Activated CD8-positive, alpha-beta memory T cell treated with anti-CD3 and anti-CD28 coated beads for 24 hours (primary cell): ENCODE measurements at regions not wholly inside any gene's neighbourhood (a gene's known extent, or its start where the extent isn't known, plus 50 kb on each side); places are given as distances from the start of the nearest gene placed in this dataset.

Experiments used
- DNase-seq: peaks from one replicate; pipeline ENCODE4 v3.0.0-alpha.2; 2020

DNA sequence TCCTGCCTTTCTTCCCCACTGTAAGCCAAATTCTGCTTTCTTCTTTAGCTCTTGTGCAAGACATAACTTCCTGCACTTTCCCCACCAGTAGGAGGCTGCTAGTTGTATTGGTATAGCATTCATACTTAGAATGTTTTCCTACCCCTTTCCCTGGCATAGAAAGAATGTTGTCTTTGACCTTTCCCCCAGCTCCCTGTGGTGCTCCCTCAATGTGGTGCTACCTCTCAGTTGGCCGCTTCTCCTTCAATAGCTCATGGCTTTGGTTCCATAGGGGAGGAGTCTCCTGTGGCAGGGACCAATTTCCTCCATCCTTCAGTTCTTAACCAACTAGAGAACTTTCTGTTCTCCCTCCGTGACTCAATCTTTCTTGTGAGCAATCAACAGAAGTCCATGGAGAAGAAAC lies 67.5 kb upstream of the AKAP13 start:
- DNase-seq = no peak

DNA sequence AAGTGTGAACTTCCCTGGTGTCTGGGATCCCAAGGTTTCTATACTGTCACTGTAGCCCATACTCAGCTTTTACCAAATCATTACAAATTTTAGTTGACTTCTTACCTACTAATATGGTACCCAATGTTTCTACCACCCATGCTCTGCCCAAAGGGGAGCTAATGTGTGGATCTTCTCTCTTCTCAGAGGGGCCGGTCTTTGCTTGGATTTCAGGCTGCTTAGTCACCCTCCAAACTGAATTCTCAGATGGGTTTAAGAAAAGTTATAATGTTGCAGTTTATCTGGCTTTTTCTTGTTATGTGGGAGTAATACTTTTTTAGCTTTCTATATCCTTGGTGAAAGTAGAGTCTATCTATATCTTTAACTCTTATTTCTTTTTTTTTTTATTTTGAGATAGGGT lies 67.1 kb upstream of the AKAP13 start:
- no peak for DNase-seq

DNA sequence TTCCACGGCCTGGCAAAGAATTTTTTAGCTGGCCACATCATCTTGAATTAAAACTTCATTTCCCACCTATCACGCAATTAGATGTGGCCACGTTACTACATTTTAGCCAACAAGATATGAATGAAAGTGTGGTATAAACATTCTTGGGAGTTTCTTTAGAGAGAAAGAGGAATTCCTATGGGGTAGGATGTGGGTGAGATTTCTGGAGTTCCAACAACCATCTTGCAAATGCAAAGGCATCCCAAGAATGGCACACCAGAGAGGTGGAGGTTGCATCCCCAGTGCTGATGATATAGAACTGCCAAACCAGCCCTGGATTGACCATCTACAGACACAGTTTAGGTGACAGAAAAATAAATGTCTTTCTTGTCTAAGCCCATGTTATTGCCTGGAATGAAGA lies 66.3 kb upstream of the AKAP13 start:
- DNase-seq = no peak

DNA sequence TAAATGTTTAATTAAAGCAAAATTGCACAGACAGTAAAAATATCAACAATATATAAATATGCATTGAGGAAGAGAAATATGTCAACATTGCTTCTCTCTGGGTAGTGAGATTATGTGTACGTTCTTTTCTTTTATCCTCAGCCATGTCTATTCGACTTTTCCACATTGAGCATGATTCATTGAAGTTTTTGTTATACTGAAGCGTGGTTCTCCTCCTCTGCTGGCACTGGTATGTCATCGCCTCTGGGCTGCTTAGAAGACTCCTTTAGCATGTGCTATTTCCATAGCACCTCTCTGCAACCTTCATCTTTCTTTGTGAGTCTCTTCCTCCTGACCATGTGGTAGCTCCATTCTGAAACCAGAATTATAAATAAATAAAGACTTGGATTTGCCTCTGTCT lies 65.8 kb upstream of the AKAP13 start:
- no peak for DNase-seq

DNA sequence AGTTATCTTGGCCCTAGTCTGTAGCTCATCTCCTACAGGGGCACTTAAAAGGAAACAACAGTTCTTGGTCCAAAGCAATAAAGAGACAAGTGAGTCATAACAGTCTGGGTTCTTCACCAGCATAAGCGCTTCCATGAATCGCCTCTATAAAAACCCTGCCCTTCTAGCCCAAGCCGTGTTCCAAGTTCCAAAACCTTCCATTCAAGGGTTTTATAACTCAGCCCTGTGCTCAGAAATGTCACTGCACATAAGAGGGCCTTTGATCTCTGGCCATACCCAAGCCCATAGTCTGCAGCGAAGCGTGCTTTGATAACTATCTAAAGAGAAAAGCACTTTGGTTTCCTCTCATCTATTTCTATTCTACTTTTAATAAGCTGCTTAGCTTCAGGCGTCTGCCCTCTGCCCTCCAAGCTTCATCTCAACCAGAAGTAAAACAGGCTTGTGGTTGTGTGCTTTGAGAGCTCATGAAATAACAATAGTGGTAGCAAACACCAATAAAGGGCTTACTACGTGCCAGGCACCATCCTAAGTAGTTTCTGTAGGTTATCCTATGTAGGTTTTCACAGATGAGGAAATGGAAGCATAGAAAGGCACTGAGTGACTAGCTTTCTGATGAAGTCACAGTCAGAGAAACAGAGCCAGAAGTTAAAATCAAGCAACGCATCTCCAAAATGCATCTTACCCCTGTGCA lies 64.0 kb upstream of the AKAP13 start:
- DNase-seq = no peak

DNA sequence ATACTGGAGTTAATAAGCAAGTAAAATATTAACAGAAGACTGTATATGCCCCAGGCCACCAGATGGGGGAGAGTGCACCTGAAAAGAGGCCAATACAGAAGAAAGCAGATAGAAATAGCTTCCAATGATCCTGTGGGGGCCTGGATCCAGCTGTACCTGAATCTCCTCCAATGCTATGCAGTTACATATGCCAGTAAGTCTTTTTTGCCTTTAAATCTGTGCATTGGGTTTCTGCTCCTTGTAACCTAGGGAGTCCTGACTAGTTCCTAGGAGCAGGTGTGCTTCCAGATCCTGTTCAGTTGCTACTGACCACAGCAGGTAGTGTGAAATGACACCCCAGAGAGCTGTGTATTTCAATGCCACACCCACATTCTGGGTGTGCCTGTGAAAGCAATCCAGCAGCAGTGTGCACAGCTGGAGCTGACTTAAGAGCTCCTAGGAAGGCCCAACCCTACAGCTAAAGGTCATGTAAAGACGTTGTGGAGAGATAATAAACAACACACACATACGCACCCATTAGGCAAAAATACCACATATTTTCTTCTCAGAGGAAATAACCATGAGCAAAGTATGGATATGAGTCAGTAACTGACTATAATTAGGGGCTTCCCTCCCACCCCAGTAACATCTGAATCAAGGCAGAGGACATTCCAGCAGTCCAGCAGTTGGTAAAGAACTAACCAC lies 62.2 kb upstream of the AKAP13 start:
- DNase-seq = no peak

DNA sequence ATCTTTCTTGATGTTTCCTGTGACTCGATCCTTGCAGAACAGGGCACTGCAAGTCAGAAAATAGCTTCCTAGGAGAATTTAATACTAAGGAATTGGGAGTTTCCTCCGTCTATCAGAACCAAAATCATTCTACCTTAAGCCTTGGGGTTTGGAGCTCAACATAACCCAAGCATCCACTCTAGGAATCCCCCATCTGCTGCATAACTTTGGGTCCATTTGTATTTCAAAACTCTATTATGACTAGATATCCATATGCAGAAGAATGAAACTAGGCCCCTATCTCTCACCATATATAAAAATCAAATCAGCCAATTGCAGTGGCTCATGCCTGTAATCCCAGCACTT lies 61.7 kb upstream of the AKAP13 start:
- DNase-seq = no peak

DNA sequence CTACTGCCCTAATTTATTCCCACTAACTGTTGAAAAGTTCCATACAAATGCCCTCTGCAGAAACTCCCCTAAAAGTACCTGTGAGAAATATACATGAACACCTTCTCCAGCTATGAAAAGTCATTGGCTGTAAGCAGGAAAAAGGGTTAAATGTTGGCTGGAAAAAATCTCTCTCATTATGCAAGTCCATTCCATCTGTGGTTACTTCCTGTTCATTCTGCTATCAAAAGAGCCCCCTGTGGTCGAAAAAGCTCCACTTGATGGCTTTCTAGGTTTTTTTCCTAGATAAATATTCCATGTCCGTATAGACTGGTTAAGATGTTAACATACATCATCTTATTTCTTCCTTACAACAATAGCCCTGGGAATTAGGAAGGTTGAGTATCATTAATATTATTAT lies 56.2 kb upstream of the AKAP13 start:
- DNase-seq = no peak

DNA sequence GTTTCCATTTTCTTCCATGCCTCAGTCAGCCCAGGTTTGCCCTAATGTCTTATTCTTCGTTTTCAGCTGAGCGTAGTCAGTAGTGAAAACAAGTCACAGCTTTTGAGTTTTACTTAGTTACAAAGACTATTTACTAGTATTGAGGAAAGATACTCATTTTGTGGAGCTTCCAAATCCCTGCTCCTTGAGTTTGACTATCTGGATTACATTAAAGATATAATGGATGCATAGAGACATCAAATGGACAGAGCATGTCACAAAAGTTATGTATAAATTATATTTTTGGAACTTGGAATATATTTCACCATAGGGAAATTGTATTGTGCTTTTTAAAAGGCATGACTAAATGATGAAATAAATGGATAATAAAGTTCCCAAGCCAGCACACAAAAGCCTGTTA lies 54.6 kb upstream of the AKAP13 start:
- no peak for DNase-seq

DNA sequence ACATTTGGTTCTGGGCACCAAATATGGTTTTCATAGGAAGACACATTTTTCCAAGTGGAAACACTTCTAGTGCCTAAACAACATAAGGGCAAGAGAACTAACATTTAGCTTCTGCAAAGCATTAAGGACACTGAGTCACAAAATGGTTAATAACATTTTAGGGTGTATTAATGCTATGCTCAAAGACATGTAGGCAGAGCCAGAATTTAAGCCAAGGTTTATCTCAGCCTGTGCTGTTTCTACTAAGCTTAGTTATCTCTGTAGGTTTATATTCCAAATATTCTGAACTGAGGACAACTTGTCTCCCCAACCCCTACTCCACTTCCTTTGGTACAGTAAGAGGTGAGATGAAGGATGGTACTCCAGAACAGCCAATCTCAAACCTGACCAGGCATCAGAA lies 54.1 kb upstream of the AKAP13 start:
- DNase-seq = no peak

DNA sequence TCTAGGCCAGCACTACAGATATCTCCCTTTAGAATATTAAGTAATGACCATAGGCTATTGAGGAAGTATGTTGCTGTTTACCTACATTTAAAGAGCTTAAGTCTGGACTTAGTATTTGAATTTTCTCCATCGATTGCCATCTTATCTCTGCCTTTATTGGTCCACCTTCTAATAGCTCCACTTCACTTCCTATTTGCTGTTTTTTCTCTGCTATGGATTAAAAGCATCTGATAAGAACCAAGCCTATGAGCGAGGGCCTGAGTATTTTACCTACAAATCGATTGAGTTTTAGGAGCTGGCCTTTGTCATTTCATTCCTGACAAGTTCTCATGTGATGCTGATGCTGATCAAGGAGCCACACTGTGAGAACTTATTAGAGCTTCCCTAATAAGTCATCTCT lies 52.6 kb upstream of the AKAP13 start:
- DNase-seq = no peak

DNA sequence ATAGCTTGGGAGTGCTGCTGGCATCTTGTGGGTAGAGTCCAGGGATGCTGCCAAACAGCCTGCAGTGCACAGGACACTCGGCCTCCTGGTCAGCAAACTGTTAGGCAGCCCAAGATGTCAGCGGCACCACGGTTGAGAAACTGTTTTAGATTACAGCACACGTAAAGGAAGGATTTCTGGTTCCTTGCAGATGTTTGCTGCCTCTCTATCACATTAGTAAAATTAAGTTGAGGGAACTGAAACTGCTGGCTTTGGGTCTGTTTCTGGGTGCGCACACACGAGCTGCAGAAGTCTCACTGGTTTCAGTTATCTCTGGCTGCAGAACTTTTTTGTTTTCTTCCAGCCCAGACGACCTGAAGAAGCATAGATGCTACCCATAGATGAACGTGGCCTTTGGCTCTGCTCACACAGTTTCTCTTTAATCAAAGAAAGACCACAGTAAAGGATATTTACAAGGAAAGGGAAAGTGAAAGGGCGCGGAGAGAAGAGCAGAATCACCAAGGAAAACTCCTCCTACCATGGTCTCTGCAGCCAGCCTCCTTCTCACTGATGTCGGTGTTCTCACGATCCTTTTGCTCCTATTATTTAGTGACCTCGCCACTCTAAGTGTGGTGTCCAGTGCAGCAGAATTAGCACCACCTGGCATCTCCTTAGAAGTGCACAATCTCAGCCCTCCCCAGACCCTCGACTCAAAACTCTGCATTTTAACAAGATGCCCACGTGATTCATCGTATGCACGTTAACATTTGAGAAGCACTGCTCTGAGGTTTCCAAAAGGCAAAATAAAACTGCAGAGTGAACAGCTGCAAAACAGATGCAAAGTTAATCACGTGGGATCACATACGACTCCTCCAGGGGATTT lies 50.6 kb upstream of the AKAP13 start:
- DNase-seq = peak; percentile 75
